Neural cell (in vitro differentiated cells): ENCODE measurements at regions not wholly inside any gene's neighbourhood (a gene's known extent, or its start where the extent isn't known, plus 50 kb on each side); places are given as distances from the start of the nearest gene placed in this dataset.

Source experiments
- H2AFZ ChIP-seq: fragments of 200-600, 300-800 bp; sonication (generic), shearing (Covaris generic); 2 replicates; pipeline ENCODE4 v1.6.0; 2014; ENCODE audit warnings: low read depth, mild to moderate bottlenecking, antibody characterized with exemption, low read length, moderate library complexity
- H3F3A ChIP-seq: fragments of 200-600 bp; shearing (Covaris generic); 2 replicates; pipeline ENCODE4 v1.6.1; 2016; ENCODE audit warnings: mild to moderate bottlenecking, moderate library complexity, mixed read lengths, antibody characterized with exemption, low read length; ENCODE audit not compliant: insufficient read depth, poor library complexity, severe bottlenecking
- H3K27ac ChIP-seq: fragments of 200-600, 300-800 bp; sonication (generic), shearing (Covaris generic); 2 replicates; pipeline ENCODE4 v1.5.1; 2014; ENCODE audit warnings: mild to moderate bottlenecking, low read length, moderate library complexity
- H3K27me3 ChIP-seq: fragments of 300-800, 200-600 bp; sonication (generic), shearing (Covaris generic); 2 replicates; pipeline ENCODE4 v1.6.0; 2014; ENCODE audit warnings: mild to moderate bottlenecking, low read depth, low read length, moderate library complexity; ENCODE audit not compliant: insufficient read depth
- H3K36me3 ChIP-seq: fragments of 300-800, 200-600 bp; sonication (generic), shearing (Covaris generic); 2 replicates; pipeline ENCODE4 v1.5.1; 2014; ENCODE audit warnings: mild to moderate bottlenecking, antibody characterized with exemption, low read length, moderate library complexity; ENCODE audit not compliant: insufficient read depth
- H3K4me2 ChIP-seq: fragments of 300-800, 200-600 bp; sonication (generic), shearing (Covaris generic); 2 replicates; pipeline ENCODE4 v1.6.0; 2014; ENCODE audit warnings: mild to moderate bottlenecking, low read length
- H3K4me3 ChIP-seq: fragments of 300-800, 200-600 bp; sonication (generic), shearing (Covaris generic); 2 replicates; pipeline ENCODE4 v1.5.1; 2014; ENCODE audit warnings: mild to moderate bottlenecking, low read length, moderate library complexity
- H3K79me2 ChIP-seq: fragments of 200-600 bp; shearing (Covaris generic); replicated peaks from 2 replicates; pipeline ENCODE4 v1.6.0; 2014; ENCODE audit warnings: mild to moderate bottlenecking, low read length, moderate library complexity; ENCODE audit not compliant: insufficient read depth
- H3K9ac ChIP-seq: fragments of 300-800, 200-600 bp; sonication (generic), shearing (Covaris generic); 2 replicates; pipeline ENCODE4 v1.6.1; 2016; ENCODE audit warnings: mild to moderate bottlenecking, low read length, mixed read lengths
- H3K9me2 ChIP-seq: fragments of 200-600 bp; shearing (Covaris generic); 2 replicates; pipeline ENCODE4 v1.6.1; 2016; ENCODE audit warnings: mild to moderate bottlenecking, low read length, mixed read lengths; ENCODE audit not compliant: insufficient read depth
- H3K9me3 ChIP-seq: fragments of 200-600, 300-800 bp; sonication (generic), shearing (Covaris generic); 2 replicates; pipeline ENCODE4 v1.6.1; 2016; ENCODE audit warnings: mild to moderate bottlenecking, mixed run types, low read length, moderate library complexity, mixed read lengths
- H4K20me1 ChIP-seq: fragments of 200-600 bp; shearing (Covaris generic); 2 replicates; pipeline ENCODE4 v1.6.1; 2016; ENCODE audit warnings: mild to moderate bottlenecking, mixed run types; ENCODE audit not compliant: insufficient read depth
- EP300 ChIP-seq: fragments of 450-650 bp; conservative IDR thresholded peaks from 2 replicates; pipeline ENCODE4 v1.6.1; 2014; ENCODE audit warnings: antibody characterized with exemption, mild to moderate bottlenecking, moderate library complexity; ENCODE audit not compliant: poor library complexity, severe bottlenecking
- EZH2 ChIP-seq: fragments of 200-600, 300-800 bp; shearing (Covaris generic), sonication (generic); IDR thresholded peaks from 2 replicates; pipeline ENCODE4 v1.6.1; 2014; ENCODE audit warnings: antibody characterized with exemption, low read length, borderline replicate concordance, mild to moderate bottlenecking; ENCODE audit not compliant: insufficient read depth, poor library complexity, severe bottlenecking
- MXI1 ChIP-seq: fragments of 450-650 bp; conservative IDR thresholded peaks from 2 replicates; pipeline ENCODE4 v1.6.1; 2014; ENCODE audit warnings: antibody characterized with exemption, mild to moderate bottlenecking; ENCODE audit not compliant: poor library complexity, severe bottlenecking
- POLR2AphosphoS5 ChIP-seq: IDR thresholded peaks from 2 replicates; pipeline ENCODE4 v1.6.1; 2012
- RAD21 ChIP-seq: fragments of 450-650 bp; conservative IDR thresholded peaks from 2 replicates; pipeline ENCODE4 v1.6.1; 2014; ENCODE audit warnings: antibody characterized with exemption, mild to moderate bottlenecking, moderate library complexity
- SMC3 ChIP-seq: fragments of 450-650 bp; conservative IDR thresholded peaks from 2 replicates; pipeline ENCODE4 v1.6.1; 2014; ENCODE audit warnings: antibody characterized with exemption, mild to moderate bottlenecking, moderate library complexity; ENCODE audit not compliant: poor library complexity
- TAF1 ChIP-seq: IDR thresholded peaks from 2 replicates; pipeline ENCODE4 v1.6.1; 2012; ENCODE audit warnings: low read depth
- TF ChIP-seq, protein P1 (sequence below): IDR thresholded peaks from 2 replicates; pipeline ENCODE4 v1.6.1; 2012; ENCODE audit warnings: borderline replicate concordance
- TF ChIP-seq, protein P2 (sequence below): fragments of 450-650 bp; IDR thresholded peaks from 2 replicates; pipeline ENCODE4 v1.5.1; 2014; ENCODE audit warnings: antibody characterized with exemption, mild to moderate bottlenecking, moderate library complexity; ENCODE audit not compliant: poor library complexity, severe bottlenecking

DNA sequence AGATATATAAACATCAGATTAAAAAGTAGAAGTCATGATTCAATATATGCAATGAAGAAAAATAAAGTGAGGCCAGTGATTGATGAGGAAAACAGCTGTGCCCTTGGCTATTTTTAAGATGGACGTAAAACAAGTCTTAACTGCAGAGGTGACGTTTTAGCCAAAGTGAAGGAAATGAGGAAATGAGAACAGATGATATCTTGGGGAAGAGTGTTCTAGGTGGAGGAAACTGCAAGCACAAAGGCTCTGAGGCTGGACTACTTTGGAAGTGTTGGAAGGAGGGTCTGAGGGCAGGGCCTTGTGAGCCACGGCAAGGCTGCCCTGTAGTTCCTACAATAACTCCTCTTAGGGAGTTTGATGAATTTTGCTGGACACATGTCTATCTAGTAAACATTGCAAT lies 140.5 kb upstream of the AKR1E2 start:
- TF ChIP-seq TAF1 (no peak), EP300 (no peak), POLR2AphosphoS5 (no peak), EZH2 (no peak), SMC3 (no peak), MXI1 (no peak), RAD21 (no peak)
- TF ChIP-seq, protein P1, sequence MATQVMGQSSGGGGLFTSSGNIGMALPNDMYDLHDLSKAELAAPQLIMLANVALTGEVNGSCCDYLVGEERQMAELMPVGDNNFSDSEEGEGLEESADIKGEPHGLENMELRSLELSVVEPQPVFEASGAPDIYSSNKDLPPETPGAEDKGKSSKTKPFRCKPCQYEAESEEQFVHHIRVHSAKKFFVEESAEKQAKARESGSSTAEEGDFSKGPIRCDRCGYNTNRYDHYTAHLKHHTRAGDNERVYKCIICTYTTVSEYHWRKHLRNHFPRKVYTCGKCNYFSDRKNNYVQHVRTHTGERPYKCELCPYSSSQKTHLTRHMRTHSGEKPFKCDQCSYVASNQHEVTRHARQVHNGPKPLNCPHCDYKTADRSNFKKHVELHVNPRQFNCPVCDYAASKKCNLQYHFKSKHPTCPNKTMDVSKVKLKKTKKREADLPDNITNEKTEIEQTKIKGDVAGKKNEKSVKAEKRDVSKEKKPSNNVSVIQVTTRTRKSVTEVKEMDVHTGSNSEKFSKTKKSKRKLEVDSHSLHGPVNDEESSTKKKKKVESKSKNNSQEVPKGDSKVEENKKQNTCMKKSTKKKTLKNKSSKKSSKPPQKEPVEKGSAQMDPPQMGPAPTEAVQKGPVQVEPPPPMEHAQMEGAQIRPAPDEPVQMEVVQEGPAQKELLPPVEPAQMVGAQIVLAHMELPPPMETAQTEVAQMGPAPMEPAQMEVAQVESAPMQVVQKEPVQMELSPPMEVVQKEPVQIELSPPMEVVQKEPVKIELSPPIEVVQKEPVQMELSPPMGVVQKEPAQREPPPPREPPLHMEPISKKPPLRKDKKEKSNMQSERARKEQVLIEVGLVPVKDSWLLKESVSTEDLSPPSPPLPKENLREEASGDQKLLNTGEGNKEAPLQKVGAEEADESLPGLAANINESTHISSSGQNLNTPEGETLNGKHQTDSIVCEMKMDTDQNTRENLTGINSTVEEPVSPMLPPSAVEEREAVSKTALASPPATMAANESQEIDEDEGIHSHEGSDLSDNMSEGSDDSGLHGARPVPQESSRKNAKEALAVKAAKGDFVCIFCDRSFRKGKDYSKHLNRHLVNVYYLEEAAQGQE: no peak
- TF ChIP-seq, protein P2, sequence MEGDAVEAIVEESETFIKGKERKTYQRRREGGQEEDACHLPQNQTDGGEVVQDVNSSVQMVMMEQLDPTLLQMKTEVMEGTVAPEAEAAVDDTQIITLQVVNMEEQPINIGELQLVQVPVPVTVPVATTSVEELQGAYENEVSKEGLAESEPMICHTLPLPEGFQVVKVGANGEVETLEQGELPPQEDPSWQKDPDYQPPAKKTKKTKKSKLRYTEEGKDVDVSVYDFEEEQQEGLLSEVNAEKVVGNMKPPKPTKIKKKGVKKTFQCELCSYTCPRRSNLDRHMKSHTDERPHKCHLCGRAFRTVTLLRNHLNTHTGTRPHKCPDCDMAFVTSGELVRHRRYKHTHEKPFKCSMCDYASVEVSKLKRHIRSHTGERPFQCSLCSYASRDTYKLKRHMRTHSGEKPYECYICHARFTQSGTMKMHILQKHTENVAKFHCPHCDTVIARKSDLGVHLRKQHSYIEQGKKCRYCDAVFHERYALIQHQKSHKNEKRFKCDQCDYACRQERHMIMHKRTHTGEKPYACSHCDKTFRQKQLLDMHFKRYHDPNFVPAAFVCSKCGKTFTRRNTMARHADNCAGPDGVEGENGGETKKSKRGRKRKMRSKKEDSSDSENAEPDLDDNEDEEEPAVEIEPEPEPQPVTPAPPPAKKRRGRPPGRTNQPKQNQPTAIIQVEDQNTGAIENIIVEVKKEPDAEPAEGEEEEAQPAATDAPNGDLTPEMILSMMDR: no peak
- no peak overlapping the region for H3K9ac ChIP-seq
- no peaks in the 10 kb centered on the region for H3K27me3 ChIP-seq
- no peak overlapping the region for H3K27ac ChIP-seq
- no peak overlapping the region for H3K4me3 ChIP-seq
- no peaks in the 10 kb centered on the region for H3K79me2 ChIP-seq
- H4K20me1 ChIP-seq: no peaks in the 10 kb centered on the region
- no peaks in the 10 kb centered on the region for H3K9me3 ChIP-seq
- no peaks in the 10 kb centered on the region for H3F3A ChIP-seq
- H3K4me2 ChIP-seq: no peak overlapping the region
- no peaks in the 10 kb centered on the region for H3K36me3 ChIP-seq
- no peaks in the 10 kb centered on the region for H3K9me2 ChIP-seq
- no peak overlapping the region for H2AFZ ChIP-seq

GRCh38 chr10:4684434-4684833 lies 141.6 kb upstream of the AKR1E2 start:
- no peaks in the 10 kb centered on the region for H3K9me2 ChIP-seq
- no peak overlapping the region for H3K9ac ChIP-seq
- H3F3A ChIP-seq: no peaks in the 10 kb centered on the region
- H4K20me1 ChIP-seq: no peaks in the 10 kb centered on the region
- H3K27me3 ChIP-seq: no peaks in the 10 kb centered on the region
- no peaks in the 10 kb centered on the region for H3K9me3 ChIP-seq
- H3K27ac ChIP-seq: no peak overlapping the region
- H2AFZ ChIP-seq: no peak overlapping the region
- H3K4me2 ChIP-seq: no peak overlapping the region
- no peaks in the 10 kb centered on the region for H3K79me2 ChIP-seq
- H3K36me3 ChIP-seq: no peaks in the 10 kb centered on the region
- no peak overlapping the region for H3K4me3 ChIP-seq
- TF ChIP-seq, protein P2: no peak
- TF ChIP-seq RAD21: no peak
- no peak for TF ChIP-seq TAF1
- no peak for TF ChIP-seq POLR2AphosphoS5
- no peak for TF ChIP-seq MXI1
- TF ChIP-seq EZH2: no peak
- TF ChIP-seq SMC3: no peak
- TF ChIP-seq, protein P1: no peak
- no peak for TF ChIP-seq EP300
